Esophagus muscularis mucosa (tissue), 4 donors: ENCODE measurements at regions not wholly inside any gene's neighbourhood (a gene's known extent, or its start where the extent isn't known, plus 50 kb on each side); places are given as distances from the start of the nearest gene placed in this dataset.

Source experiments
- DNase-seq: peaks from one replicate; pipeline ENCODE4 v3.0.0-alpha.2; 2017; ENCODE audit errors: extremely low spot score
- H3K27ac ChIP-seq, 4 donors: fragments of 200-600 bp; sonication (generic); replicated peaks in 1 of 4; 1 replicate in 3 of 4; 2 replicates in 1 of 4; pipeline ENCODE4 v1.5.1; 2016 to 2019; ENCODE audit warnings: mild to moderate bottlenecking in 1 of 4
- H3K27me3 ChIP-seq, 4 donors: fragments of 200-600 bp; sonication (generic); one replicate each; pipeline versions ENCODE4 v1.5.1 to v1.6.0; 2016 to 2019
- H3K36me3 ChIP-seq, 4 donors: fragments of 200-600 bp; sonication (generic); one replicate each; pipeline ENCODE4 v1.5.1; 2016 to 2019
- H3K4me1 ChIP-seq, 4 donors: fragments of 200-600 bp; sonication (generic); one replicate each; pipeline ENCODE4 v1.5.1; 2016 to 2019
- H3K4me3 ChIP-seq, 4 donors: fragments of 200-600 bp; sonication (generic); 1 replicate in 2 of 4; 2 replicates in 2 of 4; pipeline ENCODE4 v1.5.1; 2016 to 2019; ENCODE audit warnings: mild to moderate bottlenecking in 4 of 4, moderate library complexity in 1 of 4
- H3K9me3 ChIP-seq, 4 donors: fragments of 200-600 bp; sonication (generic); 1 replicate in 3 of 4; 2 replicates in 1 of 4; pipeline ENCODE4 v1.5.1; 2016 to 2019
- CTCF ChIP-seq, 3 experiments: fragments of 200-600 bp in 2 of 3; fragments of 450-650 bp in 1 of 3; sonication (generic) in 2 of 3; IDR thresholded peaks; one replicate each; pipeline ENCODE4 v1.5.1; 2017 to 2019; ENCODE audit warnings: antibody characterized with exemption in 3 of 3, mild to moderate bottlenecking in 2 of 3, moderate library complexity in 1 of 3
- EP300 ChIP-seq: sonication (generic); formaldehyde crosslinking; IDR thresholded peaks from one replicate; pipeline ENCODE4 v1.6.1; 2017; ENCODE audit warnings: antibody characterized with exemption
- POLR2A ChIP-seq: fragments of 450-650 bp; IDR thresholded peaks from one replicate; pipeline ENCODE4 v1.6.1; 2017; ENCODE audit warnings: antibody characterized with exemption, moderate library complexity, mild to moderate bottlenecking, low read depth
- POLR2AphosphoS5 ChIP-seq, 2 donors: sonication (generic); formaldehyde crosslinking; IDR thresholded peaks; one replicate each; pipeline ENCODE4 v1.6.1; 2017; ENCODE audit warnings: antibody characterized with exemption in 2 of 2
- WGBS: methylation state at CpG from one replicate; pipeline ENCODE4 v1.1.5; 2018; 5-methylcytosine and 5-hydroxymethylcytosine counted together
- intact Hi-C: fragments of 100-400 bp; cut with DNase I; formaldehyde crosslinking; loops from one replicate; pipeline ENCODE4 v1.15.1; 2023

- peaks cover 0 to 6% (median under 1%) of the 10 kb centered on the region in 4 donors for H3K4me1 ChIP-seq
- no peaks in the 10 kb centered on the region for H3K27me3 ChIP-seq
- H3K9me3 ChIP-seq = no peaks in the 10 kb centered on the region
- TF ChIP-seq CTCF (IDR thresholded peaks at IDR 0.05) (no peak), POLR2AphosphoS5 (IDR thresholded peaks at IDR 0.05) (no peak), POLR2A (no peak), EP300 (no peak)
- intact Hi-C loops = no loop called here
- DNase-seq = no peak
- H3K27ac ChIP-seq = no peak overlapping the region
- WGBS = 93% methylated on average over 3 of the region's 3 CpGs
- no peak overlapping the region for H3K4me3 ChIP-seq
- no peaks in the 10 kb centered on the region for H3K36me3 ChIP-seq
Observed at GRCh38 chr1:185478877-185479276, 161.8 kb upstream of the IVNS1ABP start.

DNA sequence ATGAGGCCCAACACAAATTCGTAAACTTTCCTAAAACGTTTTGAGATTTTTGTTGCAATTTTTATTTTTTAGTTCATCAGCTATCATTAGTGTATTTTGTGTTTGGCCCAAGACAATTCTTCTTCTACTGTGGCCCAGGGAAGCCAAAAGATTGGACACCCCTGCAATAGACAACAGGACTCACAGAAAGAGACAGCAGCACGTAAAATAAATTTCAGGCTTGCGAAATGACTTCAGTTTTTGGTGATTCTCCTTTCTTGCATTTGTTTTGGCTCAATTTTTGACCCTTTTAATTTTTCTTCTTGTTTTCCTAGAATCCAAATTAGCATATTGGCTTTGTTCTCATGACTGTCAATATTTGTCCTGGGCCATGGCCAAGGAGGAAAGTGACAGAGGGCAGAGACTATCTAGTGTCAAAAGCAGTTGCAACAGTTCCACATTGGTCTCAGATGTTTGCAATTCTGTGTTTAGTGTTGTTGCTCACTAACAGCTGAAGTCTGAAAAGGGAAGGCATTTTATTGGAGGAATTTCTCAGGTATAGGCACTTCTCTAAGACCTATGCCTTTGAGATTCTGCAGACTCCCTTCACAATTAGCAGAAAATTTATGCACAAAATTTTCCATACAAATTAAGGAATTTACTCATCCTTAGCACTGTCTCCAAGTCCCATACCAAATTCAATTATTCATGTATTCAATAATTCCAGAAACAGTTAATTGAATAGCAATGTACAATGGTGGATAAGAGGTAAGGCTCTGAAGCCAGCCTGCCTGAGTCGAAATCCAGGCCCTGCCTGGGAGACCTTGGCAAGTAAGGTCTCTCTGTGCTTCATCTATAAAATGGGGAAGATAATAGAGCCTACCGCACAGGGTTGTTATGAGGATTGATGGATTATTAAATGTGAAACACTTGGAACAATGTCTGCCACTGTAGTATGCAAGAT is 160.9 kb upstream of the IVNS1ABP start:
- TF ChIP-seq EP300 (no peak), CTCF (IDR thresholded peaks at IDR 0.05) (no peak), POLR2A (no peak), POLR2AphosphoS5 (IDR thresholded peaks at IDR 0.05) (no peak)
- no peak for DNase-seq
- intact Hi-C loops = no loop called here
- Histone ChIP-seq H3K27me3 (no peaks in the 10 kb centered on the region), H3K9me3 (no peaks in the 10 kb centered on the region), H3K36me3 (no peaks in the 10 kb centered on the region), H3K27ac (no peak overlapping the region), H3K4me3 (no peak overlapping the region), H3K4me1 (no peaks in the 10 kb centered on the region)
- WGBS = 73% methylated on average over 6 of the region's 6 CpGs

DNA sequence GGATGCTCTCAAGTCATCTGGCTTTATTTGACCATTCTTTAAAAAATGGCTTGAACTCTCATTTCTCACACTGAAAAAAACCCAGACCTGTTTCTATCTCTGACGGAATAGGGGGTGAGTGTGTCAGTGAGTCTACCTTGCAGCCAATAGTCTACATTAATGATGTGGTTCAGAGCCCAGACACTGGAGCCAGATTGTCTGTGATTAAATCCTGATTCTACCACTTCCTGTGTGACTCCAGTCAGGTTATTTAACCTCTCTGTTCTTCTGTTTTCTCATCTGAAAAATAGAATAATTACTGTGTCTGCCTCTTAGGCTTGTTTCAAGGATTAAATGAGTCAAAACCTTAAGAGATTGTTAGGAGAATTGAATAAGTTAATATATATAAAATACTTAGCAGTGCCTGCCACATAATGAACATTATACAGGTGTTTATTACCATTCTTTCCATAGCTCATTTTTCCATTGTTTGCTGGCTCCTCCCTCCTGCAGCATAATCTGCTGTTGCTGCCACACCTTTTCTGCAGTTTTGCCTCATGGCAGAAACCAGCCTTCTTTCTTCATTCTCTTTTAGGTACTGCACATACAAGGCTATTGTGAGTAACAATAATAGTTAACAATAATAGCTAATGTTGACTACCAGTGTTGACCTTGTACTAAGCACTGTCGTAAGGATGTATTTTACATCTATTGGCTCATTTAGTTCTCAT is 157.6 kb upstream of the IVNS1ABP start:
- no peak for DNase-seq
- no peak overlapping the region for H3K4me3 ChIP-seq
- TF ChIP-seq POLR2AphosphoS5 (IDR thresholded peaks at IDR 0.05) (no peak), CTCF (IDR thresholded peaks at IDR 0.05) (no peak), POLR2A (no peak), EP300 (no peak)
- H3K9me3 ChIP-seq = no peaks in the 10 kb centered on the region
- H3K4me1 ChIP-seq = no peaks in the 10 kb centered on the region
- 78% methylated on average over 2 of the region's 2 CpGs for WGBS
- no peak overlapping the region for H3K27ac ChIP-seq
- no peaks in the 10 kb centered on the region for H3K36me3 ChIP-seq
- no peaks in the 10 kb centered on the region for H3K27me3 ChIP-seq
- intact Hi-C loops = no loop called here

DNA sequence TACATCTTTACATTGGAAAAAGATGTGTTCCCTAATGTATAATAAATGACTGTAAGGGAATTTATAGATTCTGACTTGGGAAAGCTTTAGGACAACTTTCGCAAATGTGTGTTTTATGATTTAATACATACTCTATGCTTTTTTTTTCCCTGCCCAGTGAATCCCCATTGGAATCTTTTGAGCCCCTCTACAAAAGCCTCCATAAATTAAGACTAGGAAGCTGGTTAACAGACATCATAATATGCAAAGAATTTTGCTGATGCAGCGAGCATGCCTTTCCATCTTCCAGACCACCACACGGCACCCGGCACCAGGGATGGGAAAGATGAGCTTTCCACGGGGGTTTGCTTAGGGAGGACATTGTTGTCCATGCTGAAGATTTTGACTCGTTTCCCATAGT is 156.1 kb upstream of the IVNS1ABP start:
- Histone ChIP-seq H3K27me3 (no peaks in the 10 kb centered on the region), H3K27ac (no peak overlapping the region), H3K36me3 (no peaks in the 10 kb centered on the region), H3K4me1 (no peaks in the 10 kb centered on the region), H3K9me3 (no peaks in the 10 kb centered on the region), H3K4me3 (no peak overlapping the region)
- intact Hi-C loops = no loop called here
- WGBS = 68% methylated on average over 6 of the region's 6 CpGs
- no peak for DNase-seq
- TF ChIP-seq EP300 (no peak), POLR2A (no peak), CTCF (IDR thresholded peaks at IDR 0.05) (no peak), POLR2AphosphoS5 (IDR thresholded peaks at IDR 0.05) (no peak)
